ENCODE measurements at regions not wholly inside any gene's neighbourhood (a gene's known extent, or its start where the extent isn't known, plus 50 kb on each side); places are given as distances from the start of the nearest gene placed in this dataset.
A peak's percentile ranks its signal among the peaks of the same experiment; 100 is the strongest.

DNA sequence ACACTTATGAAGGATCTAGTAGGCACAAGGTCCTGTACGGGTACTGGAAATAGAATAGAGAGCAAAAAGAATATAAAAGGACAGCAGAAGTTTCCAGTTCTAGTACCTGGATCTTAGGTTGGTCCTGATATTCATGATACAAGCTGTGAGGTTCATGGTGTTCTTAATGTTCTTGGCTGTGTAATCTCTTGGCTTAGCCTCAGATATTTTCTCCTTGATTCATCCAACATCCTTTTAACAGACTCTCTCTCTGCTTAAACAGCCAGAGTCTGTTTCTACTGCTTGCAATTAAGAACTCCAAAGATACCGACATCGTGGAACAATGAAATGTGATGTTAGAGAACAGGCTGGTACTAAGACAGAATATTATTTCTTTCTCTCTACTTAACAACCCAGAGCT, 49.9 kb downstream of the CNTN3 start:
- TF ChIP-seq CTCF (IDR thresholded peaks at IDR 0.05): no peak
- TF ChIP-seq POLR2A (IDR thresholded peaks at IDR 0.05): no peak
- TF ChIP-seq POLR2AphosphoS5 (IDR thresholded peaks at IDR 0.05): no peak
- TF ChIP-seq EP300 (IDR thresholded peaks at IDR 0.05): no peak
- ATAC-seq (ENCODE audit: low FRiP score in 2 of 2) (no peak), DNase-seq (no peak)
- Histone ChIP-seq H3K4me3 (no peak overlapping the region), H3K27ac (no peak overlapping the region), H3K4me1 (no peaks in the 10 kb centered on the region), H3K27me3 (no peaks in the 10 kb centered on the region), H3K36me3 (no peaks in the 10 kb centered on the region), H3K9me3 (peaks cover 0 to 3% (median 1%) of the 10 kb centered on the region in 4 donors)
- WGBS, 2 donors: 83 to 99% methylated on average over 3 of the region's 3 CpGs

DNA sequence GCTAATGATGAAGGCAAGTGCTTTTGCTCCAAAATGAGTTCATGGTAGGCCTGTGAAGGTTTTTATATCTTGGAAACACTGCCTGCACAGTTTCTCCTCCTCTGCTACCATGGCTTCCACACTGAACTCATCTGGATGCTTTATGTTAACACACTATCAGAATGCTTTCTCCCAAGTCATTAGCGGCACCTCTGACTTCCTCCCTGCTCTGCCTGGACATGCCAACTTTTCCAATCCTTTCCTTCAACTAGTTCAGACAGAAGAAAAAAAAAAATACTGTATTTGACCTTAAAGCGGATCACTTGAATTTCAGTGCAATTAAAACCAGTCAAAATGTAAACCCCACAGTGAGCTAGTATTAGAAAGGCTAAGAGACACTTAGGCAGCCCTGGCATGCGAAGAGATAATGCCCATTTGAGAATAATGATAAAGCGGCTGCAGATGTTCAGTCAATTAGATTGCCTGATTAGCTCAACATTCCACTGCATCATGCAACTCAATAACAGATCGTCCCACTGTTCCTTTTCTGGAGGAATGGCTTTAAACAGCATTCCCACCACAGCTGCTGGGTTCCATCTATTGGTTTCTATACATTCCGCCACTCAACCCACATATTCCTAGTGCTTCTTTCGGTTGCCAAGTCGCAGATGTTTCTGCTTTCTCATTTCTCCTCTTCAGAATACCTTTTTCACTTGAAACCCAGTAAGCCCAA, 51.7 kb downstream of the CNTN3 start:
- no peaks in the 10 kb centered on the region for H3K27me3 ChIP-seq
- H3K4me3 ChIP-seq: no peak overlapping the region
- H3K36me3 ChIP-seq: no peaks in the 10 kb centered on the region
- no peak overlapping the region for H3K27ac ChIP-seq
- peaks cover 0 to 3% (median 3%) of the 10 kb centered on the region in 4 donors for H3K9me3 ChIP-seq
- whole genome bisulfite sequencing, 2 donors: 71 to 73% methylated on average over 8 of the region's 8 CpGs
- TF ChIP-seq CTCF (IDR thresholded peaks at IDR 0.05) (no peak), POLR2AphosphoS5 (IDR thresholded peaks at IDR 0.05) (no peak), POLR2A (IDR thresholded peaks at IDR 0.05) (no peak), EP300 (IDR thresholded peaks at IDR 0.05) (no peak)
- no peak for ATAC-seq (ENCODE audit: low FRiP score in 2 of 2)
- H3K4me1 ChIP-seq: no peaks in the 10 kb centered on the region
- DNase-seq: no peak

- DNase-seq (no peak), ATAC-seq (ENCODE audit: low FRiP score in 2 of 2) (no peak)
- Histone ChIP-seq H3K27ac (no peak overlapping the region), H3K4me3 (no peak overlapping the region), H3K36me3 (no peaks in the 10 kb centered on the region), H3K4me1 (no peaks in the 10 kb centered on the region), H3K27me3 (no peaks in the 10 kb centered on the region), H3K9me3 (peaks cover 0 to 3% (median 3%) of the 10 kb centered on the region in 4 donors)
- 80 to 82% methylated on average over 2 of the region's 2 CpGs for WGBS, 2 donors
- TF ChIP-seq EP300 (IDR thresholded peaks at IDR 0.05): no peak
- no peak for TF ChIP-seq CTCF (IDR thresholded peaks at IDR 0.05)
- no peak for TF ChIP-seq POLR2A (IDR thresholded peaks at IDR 0.05)
- no peak for TF ChIP-seq POLR2AphosphoS5 (IDR thresholded peaks at IDR 0.05)
Measured at GRCh38 chr3:74561881-74562280, 52.6 kb downstream of the CNTN3 start.

- Histone ChIP-seq H3K36me3 (no peaks in the 10 kb centered on the region), H3K4me3 (no peak overlapping the region), H3K27me3 (no peaks in the 10 kb centered on the region), H3K9me3 (peaks cover 0 to 3% (median 1%) of the 10 kb centered on the region in 4 donors), H3K4me1 (no peaks in the 10 kb centered on the region), H3K27ac (no peak overlapping the region)
- 78 to 82% methylated on average over 4 to 5 of the region's 5 CpGs for WGBS, 2 donors
- ATAC-seq (ENCODE audit: low FRiP score in 2 of 2) (no peak), DNase-seq (no peak)
- TF ChIP-seq CTCF (IDR thresholded peaks at IDR 0.05) (no peak), POLR2A (IDR thresholded peaks at IDR 0.05) (no peak), EP300 (IDR thresholded peaks at IDR 0.05) (no peak), POLR2AphosphoS5 (IDR thresholded peaks at IDR 0.05) (no peak)
Measured at GRCh38 chr3:74559261-74559660, 55.2 kb downstream of the CNTN3 start.

- H3K36me3 ChIP-seq: no peaks in the 10 kb centered on the region
- peak in 1 of 2 donors; percentile 29 for ATAC-seq (ENCODE audit: low FRiP score in 2 of 2)
- H3K9me3 ChIP-seq: peaks cover 0 to 2% (median 0%) of the 10 kb centered on the region in 4 donors
- no peak for DNase-seq
- no peaks in the 10 kb centered on the region for H3K4me1 ChIP-seq
- H3K4me3 ChIP-seq: no peak overlapping the region
- no peaks in the 10 kb centered on the region for H3K27me3 ChIP-seq
- H3K27ac ChIP-seq: no peak overlapping the region
- TF ChIP-seq EP300 (IDR thresholded peaks at IDR 0.05) (no peak), POLR2A (IDR thresholded peaks at IDR 0.05) (no peak), CTCF (IDR thresholded peaks at IDR 0.05) (no peak), POLR2AphosphoS5 (IDR thresholded peaks at IDR 0.05) (no peak)
- 83 to 90% methylated on average over 3 of the region's 3 CpGs for WGBS, 2 donors
Measured at GRCh38 chr3:74550686-74551085, 63.8 kb downstream of the CNTN3 start.

Data from upper lobe of left lung (tissue), 6 donors.